Type B pancreatic cell (in vitro differentiated cells): ENCODE measurements at regions not wholly inside any gene's neighbourhood (a gene's known extent, or its start where the extent isn't known, plus 50 kb on each side); places are given as distances from the start of the nearest gene placed in this dataset.
"Not testable (repeated sequence)": the region's sequence is repeated elsewhere in the genome, so short reads cannot be mapped to it uniquely, and the experiment has no call there.

ENCODE experiments used
- DNase-seq: peaks from one replicate; pipeline ENCODE4 v3.0.0; 2021; ENCODE audit warnings: mixed read lengths; ENCODE audit not compliant: unreplicated experiment; ENCODE audit errors: extremely low spot score
- H3K27ac Mint-ChIP-seq: 2 replicates; pipeline ENCODE4 v1.8.0; 2021; ENCODE audit warnings: mild to moderate bottlenecking, mixed read lengths
- H3K27me3 Mint-ChIP-seq: 2 replicates; pipeline ENCODE4 v1.8.0; 2021; ENCODE audit warnings: mixed read lengths
- H3K36me3 Mint-ChIP-seq: 2 replicates; pipeline ENCODE4 v1.8.0; 2021; ENCODE audit warnings: mixed read lengths
- H3K4me1 Mint-ChIP-seq: one replicate; pipeline ENCODE4 v1.8.0; 2021; ENCODE audit warnings: mixed read lengths; ENCODE audit not compliant: unreplicated experiment
- H3K4me3 Mint-ChIP-seq: 2 replicates; pipeline ENCODE4 v1.8.0; 2021; ENCODE audit warnings: mild to moderate bottlenecking, mixed read lengths
- H3K9me3 Mint-ChIP-seq: 2 replicates; pipeline ENCODE4 v1.8.0; 2021; ENCODE audit warnings: mixed read lengths
- CTCF ChIP-seq: fragments of 200-600 bp; sonication (generic); conservative IDR thresholded peaks from 2 replicates; pipeline ENCODE4 v1.5.0; 2021; ENCODE audit warnings: antibody characterized with exemption, mild to moderate bottlenecking

- no peaks in the 10 kb centered on the region for H3K27me3 Mint-ChIP-seq
- H3K4me1 Mint-ChIP-seq = no peaks in the 10 kb centered on the region
- no peaks in the 10 kb centered on the region for H3K36me3 Mint-ChIP-seq
- H3K9me3 Mint-ChIP-seq = peaks cover 5% of the 10 kb centered on the region
- TF ChIP-seq CTCF = no peak
- no peak for DNase-seq
- no peak overlapping the region for H3K27ac Mint-ChIP-seq
- no peak overlapping the region for H3K4me3 Mint-ChIP-seq
Observed at GRCh38 chr1:81187635-81188034, 613.1 kb upstream of the ADGRL2 start.

DNA sequence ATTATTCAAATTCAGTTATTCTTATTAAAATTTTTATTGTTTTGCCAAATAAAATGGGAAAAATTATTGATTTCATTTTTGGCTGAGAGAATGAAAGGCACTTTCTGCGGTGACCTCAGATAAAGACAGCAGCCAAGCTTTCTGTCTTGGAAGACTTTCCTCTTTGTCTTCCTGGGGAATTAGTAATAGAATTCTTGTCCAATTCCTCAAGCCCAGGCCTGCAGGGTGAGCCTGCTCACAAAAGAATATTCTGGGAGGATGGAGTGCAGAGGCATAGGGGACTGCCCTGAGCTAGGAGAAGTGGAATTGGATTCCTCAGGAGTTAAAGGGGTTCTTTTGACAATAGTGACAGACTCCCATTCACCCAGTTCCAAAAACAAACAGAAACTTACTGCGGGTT is 614.5 kb upstream of the ADGRL2 start:
- H3K4me3 Mint-ChIP-seq = no peak overlapping the region
- no peaks in the 10 kb centered on the region for H3K27me3 Mint-ChIP-seq
- no peak overlapping the region for H3K27ac Mint-ChIP-seq

GRCh38 chr1:81183553-81183952 is 617.2 kb upstream of the ADGRL2 start:
- Mint-ChIP-seq H3K27me3 (no peaks in the 10 kb centered on the region), H3K36me3 (no peaks in the 10 kb centered on the region), H3K9me3 (peaks cover 9% of the 10 kb centered on the region), H3K4me3 (no peak overlapping the region), H3K27ac (no peak overlapping the region), H3K4me1 (no peaks in the 10 kb centered on the region)
- DNase-seq = no peak
- TF ChIP-seq CTCF = no peak

More for the DNA sequence above, 614.5 kb upstream of the ADGRL2 start:
- H3K9me3 Mint-ChIP-seq = peaks cover 5% of the 10 kb centered on the region
- H3K4me1 Mint-ChIP-seq = no peaks in the 10 kb centered on the region
- H3K36me3 Mint-ChIP-seq = no peaks in the 10 kb centered on the region
- no peak for DNase-seq
- TF ChIP-seq CTCF = no peak

DNA sequence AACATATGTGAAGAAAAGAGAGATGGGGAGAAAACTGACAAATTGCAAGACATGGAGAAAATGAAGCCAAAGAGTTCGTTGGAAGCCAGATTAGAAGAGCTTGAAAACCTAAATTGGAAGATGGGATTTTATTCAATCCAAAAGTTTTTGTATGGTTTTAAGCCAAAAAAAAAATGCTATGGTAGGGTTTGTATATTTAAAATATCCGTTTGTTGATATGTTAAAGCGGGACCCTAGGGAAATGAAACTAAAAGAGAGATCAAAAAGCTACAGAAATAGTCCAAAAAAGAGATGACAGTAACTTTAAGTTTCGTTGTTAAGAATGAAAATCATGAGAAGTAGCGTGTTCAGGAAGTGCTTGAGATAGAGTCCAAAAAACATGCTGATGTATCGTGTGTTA is 617.7 kb upstream of the ADGRL2 start:
- Mint-ChIP-seq H3K27me3 (no peaks in the 10 kb centered on the region), H3K27ac (no peak overlapping the region), H3K4me1 (no peaks in the 10 kb centered on the region), H3K4me3 (no peak overlapping the region), H3K36me3 (no peaks in the 10 kb centered on the region), H3K9me3 (peaks cover 9% of the 10 kb centered on the region)
- no peak for TF ChIP-seq CTCF
- no peak for DNase-seq

- no peak for DNase-seq
- peaks cover 12% of the 10 kb centered on the region for H3K9me3 Mint-ChIP-seq
- no peak overlapping the region for H3K27ac Mint-ChIP-seq
- no peaks in the 10 kb centered on the region for H3K4me1 Mint-ChIP-seq
- no peak for TF ChIP-seq CTCF
- no peaks in the 10 kb centered on the region for H3K27me3 Mint-ChIP-seq
- no peak overlapping the region for H3K4me3 Mint-ChIP-seq
- no peaks in the 10 kb centered on the region for H3K36me3 Mint-ChIP-seq
Observed at GRCh38 chr1:81179242-81179641, 621.5 kb upstream of the ADGRL2 start.

DNA sequence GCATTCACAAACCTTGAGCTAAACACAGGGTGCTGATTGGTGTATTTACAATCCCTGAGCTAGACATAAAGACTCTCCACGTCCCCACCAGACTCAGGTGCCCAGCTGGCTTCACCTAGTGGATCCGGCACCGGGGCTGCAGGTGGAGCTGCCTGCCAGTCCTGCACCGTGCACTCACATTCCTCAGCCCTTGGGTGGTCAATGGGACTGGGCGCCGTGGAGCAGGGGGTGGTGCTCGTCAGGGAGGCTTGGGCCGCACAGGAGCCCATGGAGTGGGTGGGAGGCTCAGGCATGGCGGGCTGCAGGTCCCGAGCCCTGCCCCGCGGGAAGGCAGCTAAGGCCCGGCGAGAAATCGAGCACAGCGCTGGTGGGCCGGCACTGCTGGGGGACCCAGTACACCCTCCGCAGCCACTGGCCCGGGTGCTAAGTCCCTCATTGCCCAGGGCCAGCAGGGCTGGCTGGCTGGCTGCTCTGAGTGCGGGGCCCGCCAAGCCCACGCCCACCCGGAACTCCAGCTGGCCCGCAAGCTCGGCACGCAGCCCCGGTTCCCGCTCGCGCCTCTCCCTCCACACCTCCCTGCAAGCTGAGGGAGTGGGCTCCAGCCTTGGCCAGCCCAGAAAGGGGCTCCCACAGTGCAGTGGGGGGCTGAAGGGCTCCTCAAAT is 622.2 kb upstream of the ADGRL2 start:
- not testable (repeated sequence) for H3K27ac Mint-ChIP-seq
- peaks cover 12% of the 10 kb centered on the region for H3K9me3 Mint-ChIP-seq

More for the DNA sequence above, 622.2 kb upstream of the ADGRL2 start:
- H3K4me1 Mint-ChIP-seq, H3K36me3 Mint-ChIP-seq, H3K27me3 Mint-ChIP-seq, H3K4me3 Mint-ChIP-seq, DNase-seq: not testable (repeated sequence)
